Smooth muscle cell (in vitro differentiated cells): ENCODE measurements at regions not wholly inside any gene's neighbourhood (a gene's known extent, or its start where the extent isn't known, plus 50 kb on each side); places are given as distances from the start of the nearest gene placed in this dataset.
"Not testable (repeated sequence)": the region's sequence is repeated elsewhere in the genome, so short reads cannot be mapped to it uniquely, and the experiment has no call there.

Source experiments
- DNase-seq: peaks from one replicate; lab custom pipeline; 2025; ENCODE audit not compliant: unreplicated experiment; lab: John Stamatoyannopoulos, UW
- H2AFZ ChIP-seq: fragments of 200-600 bp; sonication (generic); 2 replicates; pipeline ENCODE4 v1.6.0; 2016; ENCODE audit warnings: antibody characterized with exemption, low read depth, mild to moderate bottlenecking
- H3F3A ChIP-seq: fragments of 200-600 bp; sonication (generic); 2 replicates; pipeline ENCODE4 v1.6.0; 2017; ENCODE audit warnings: antibody characterized with exemption, low read depth
- H3K27ac ChIP-seq: fragments of 200-600 bp; sonication (generic); 2 replicates; pipeline ENCODE4 v1.5.1; 2016; ENCODE audit warnings: low read depth, mild to moderate bottlenecking
- H3K27me3 ChIP-seq: fragments of 200-600 bp; sonication (generic); 2 replicates; pipeline ENCODE4 v1.6.1; 2016; ENCODE audit warnings: low read depth, mild to moderate bottlenecking
- H3K36me3 ChIP-seq: fragments of 200-600 bp; sonication (generic); 2 replicates; pipeline ENCODE4 v1.5.1; 2016; ENCODE audit warnings: low read depth
- H3K4me1 ChIP-seq: fragments of 200-600 bp; sonication (generic); 2 replicates; pipeline ENCODE4 v1.5.1; 2016; ENCODE audit warnings: low read depth
- H3K4me2 ChIP-seq: fragments of 200-600 bp; sonication (generic); 2 replicates; pipeline ENCODE4 v1.6.0; 2016; ENCODE audit warnings: mild to moderate bottlenecking
- H3K4me3 ChIP-seq: fragments of 200-600 bp; sonication (generic); 2 replicates; pipeline ENCODE4 v1.5.1; 2016; ENCODE audit warnings: mild to moderate bottlenecking
- H3K79me2 ChIP-seq: fragments of 200-600 bp; sonication (generic); 2 replicates; pipeline ENCODE4 v1.6.0; 2016; ENCODE audit warnings: low read depth, mild to moderate bottlenecking
- H3K9ac ChIP-seq: fragments of 200-600 bp; sonication (generic); 2 replicates; pipeline ENCODE4 v1.6.0; 2016; ENCODE audit warnings: low read depth
- H3K9me3 ChIP-seq: fragments of 200-600 bp; sonication (generic); replicated peaks from 2 replicates; pipeline ENCODE4 v1.5.1; 2016; ENCODE audit warnings: low read depth
- H4K20me1 ChIP-seq: fragments of 200-600 bp; sonication (generic); 2 replicates; pipeline ENCODE4 v1.6.0; 2016; ENCODE audit warnings: low read depth
- WGBS: methylation state at CpG from one replicate; pipeline ENCODE4 v1.1.7; 2016; ENCODE audit warnings: low lambda C conversion rate; 5-methylcytosine and 5-hydroxymethylcytosine counted together
- TF ChIP-seq, protein P1 (sequence below): fragments of 200-600 bp; sonication (generic); IDR thresholded peaks from 2 replicates; pipeline ENCODE4 v1.5.1; 2017; ENCODE audit warnings: borderline replicate concordance, mild to moderate bottlenecking, antibody characterized with exemption; ENCODE audit not compliant: insufficient read depth, poor library complexity, severe bottlenecking

DNA sequence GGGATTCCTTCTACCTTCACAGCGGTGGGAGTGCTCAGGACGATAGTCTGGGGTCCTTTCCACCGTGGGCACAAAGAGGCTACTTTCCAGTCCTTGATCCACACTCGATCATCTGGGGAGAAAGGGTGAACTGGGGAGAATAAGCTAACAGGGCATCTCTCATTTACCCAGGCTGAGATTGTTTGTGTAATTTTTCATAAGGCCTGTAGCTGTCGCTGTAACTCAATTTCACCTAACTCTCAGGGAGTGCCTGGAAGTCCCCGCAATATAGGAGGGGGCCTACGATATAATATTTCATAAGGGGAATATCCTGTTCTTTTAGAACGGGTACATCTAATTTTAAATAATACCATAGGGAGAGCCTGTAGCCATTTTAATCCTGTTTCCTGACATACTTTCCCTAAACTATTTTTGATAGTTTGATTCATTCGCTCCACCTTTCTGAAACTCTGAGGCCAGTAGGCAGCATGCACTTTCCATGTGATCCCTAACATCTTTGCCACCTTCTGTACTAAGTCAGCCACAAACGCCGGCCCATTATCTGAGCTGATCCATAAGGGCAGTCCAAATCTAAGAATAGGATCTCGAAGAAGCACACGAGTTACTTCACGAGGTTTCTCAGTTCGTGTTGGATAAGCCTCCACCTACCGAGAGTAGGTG is 127.2 kb upstream of the CCZ1B start:
- not testable (repeated sequence) for H3K27me3 ChIP-seq, H3K36me3 ChIP-seq, H3K9me3 ChIP-seq, H4K20me1 ChIP-seq, H3K79me2 ChIP-seq, H3K9ac ChIP-seq, H3K4me3 ChIP-seq, H3F3A ChIP-seq, H2AFZ ChIP-seq, H3K27ac ChIP-seq, H3K4me1 ChIP-seq, DNase-seq, H3K4me2 ChIP-seq
- WGBS, result 48% methylated on average over 16 of the region's 16 CpGs
- TF ChIP-seq, protein P1, sequence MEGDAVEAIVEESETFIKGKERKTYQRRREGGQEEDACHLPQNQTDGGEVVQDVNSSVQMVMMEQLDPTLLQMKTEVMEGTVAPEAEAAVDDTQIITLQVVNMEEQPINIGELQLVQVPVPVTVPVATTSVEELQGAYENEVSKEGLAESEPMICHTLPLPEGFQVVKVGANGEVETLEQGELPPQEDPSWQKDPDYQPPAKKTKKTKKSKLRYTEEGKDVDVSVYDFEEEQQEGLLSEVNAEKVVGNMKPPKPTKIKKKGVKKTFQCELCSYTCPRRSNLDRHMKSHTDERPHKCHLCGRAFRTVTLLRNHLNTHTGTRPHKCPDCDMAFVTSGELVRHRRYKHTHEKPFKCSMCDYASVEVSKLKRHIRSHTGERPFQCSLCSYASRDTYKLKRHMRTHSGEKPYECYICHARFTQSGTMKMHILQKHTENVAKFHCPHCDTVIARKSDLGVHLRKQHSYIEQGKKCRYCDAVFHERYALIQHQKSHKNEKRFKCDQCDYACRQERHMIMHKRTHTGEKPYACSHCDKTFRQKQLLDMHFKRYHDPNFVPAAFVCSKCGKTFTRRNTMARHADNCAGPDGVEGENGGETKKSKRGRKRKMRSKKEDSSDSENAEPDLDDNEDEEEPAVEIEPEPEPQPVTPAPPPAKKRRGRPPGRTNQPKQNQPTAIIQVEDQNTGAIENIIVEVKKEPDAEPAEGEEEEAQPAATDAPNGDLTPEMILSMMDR, result peak; percentile 40

DNA sequence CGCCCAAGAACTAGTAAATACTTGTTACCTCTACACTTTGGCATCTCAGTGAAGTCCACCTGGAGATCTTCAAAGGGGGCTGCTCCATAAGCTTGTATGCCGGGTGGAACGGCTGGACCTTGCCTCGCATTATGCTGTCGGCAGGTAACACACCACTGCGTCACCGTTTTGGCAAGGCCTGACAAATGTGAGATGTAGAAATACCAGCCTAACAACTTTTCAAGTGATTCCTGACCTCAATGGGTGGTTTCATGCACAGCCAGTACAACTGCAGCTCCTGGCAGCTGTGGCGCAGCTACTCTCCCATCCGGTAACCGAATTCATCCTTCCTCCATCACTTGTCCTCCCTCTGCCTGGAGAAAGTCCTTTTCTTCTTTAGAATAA is 127.7 kb upstream of the CCZ1B start:
- WGBS, result 68% methylated on average over 10 of the region's 10 CpGs

DNA sequence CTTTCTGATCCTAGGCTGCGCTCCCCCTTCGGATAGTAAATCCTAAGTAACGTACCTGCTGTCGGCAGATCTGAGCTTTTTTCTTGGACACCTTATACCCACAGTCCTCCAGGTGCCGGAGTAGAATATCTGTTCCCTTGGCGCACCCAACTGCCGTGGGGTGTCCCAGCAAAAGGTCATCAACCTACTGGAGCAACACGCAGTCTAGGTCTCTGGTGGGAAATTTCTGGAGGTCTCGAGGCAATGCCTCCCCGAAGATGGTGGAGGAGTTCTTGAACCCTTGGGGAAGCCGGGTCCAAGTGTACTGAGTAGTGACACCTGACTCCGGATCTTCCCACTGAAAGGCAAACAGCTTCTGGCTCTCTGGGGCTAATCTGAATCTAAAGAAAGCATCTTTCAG is 129.3 kb upstream of the CCZ1B start:
- H3K4me1 ChIP-seq, DNase-seq, H3K9ac ChIP-seq, H4K20me1 ChIP-seq, H3K9me3 ChIP-seq, H3K79me2 ChIP-seq, H3K36me3 ChIP-seq, H3K27ac ChIP-seq, H3F3A ChIP-seq, H2AFZ ChIP-seq, H3K27me3 ChIP-seq, H3K4me2 ChIP-seq, H3K4me3 ChIP-seq: not testable (repeated sequence)
- WGBS, result over 99% methylated on average over 12 of the region's 12 CpGs

More for the DNA sequence above, 127.7 kb upstream of the CCZ1B start:
- not testable (repeated sequence) for H4K20me1 ChIP-seq, H3K36me3 ChIP-seq, H3K9me3 ChIP-seq, H3K4me1 ChIP-seq, H3F3A ChIP-seq, H3K27me3 ChIP-seq, H3K27ac ChIP-seq, H3K79me2 ChIP-seq, H3K4me3 ChIP-seq, H3K9ac ChIP-seq, H3K4me2 ChIP-seq, H2AFZ ChIP-seq, DNase-seq

DNA sequence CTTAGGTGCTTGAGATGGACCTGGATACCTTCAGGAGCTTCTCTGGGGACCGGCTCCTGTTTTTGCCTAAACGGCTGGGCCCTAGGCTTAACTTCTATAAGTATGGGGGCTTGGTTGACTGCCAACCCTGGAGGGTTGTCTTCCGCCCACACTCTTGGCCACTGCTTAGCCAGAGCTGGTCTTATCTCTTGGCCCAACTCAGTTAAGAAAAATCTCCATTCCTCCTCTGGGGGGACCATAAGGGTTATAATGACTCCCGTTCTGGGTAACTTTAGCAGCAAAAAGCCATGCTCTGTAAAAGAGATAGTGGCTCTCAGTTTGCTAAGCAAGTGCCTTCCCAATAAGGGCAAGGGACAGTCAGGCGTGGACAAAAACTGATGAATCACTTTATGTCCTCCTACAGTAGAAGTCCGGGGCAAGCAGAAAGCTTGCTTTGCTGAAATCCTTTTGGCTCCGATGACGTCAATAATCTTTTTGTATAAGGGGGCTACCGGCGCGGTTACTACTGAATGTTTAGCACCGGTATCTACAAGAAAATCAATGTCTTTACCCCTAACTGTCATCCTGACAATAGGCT is 130.0 kb upstream of the CCZ1B start:
- H4K20me1 ChIP-seq, H3K27me3 ChIP-seq, DNase-seq, H3F3A ChIP-seq, H3K79me2 ChIP-seq, H3K36me3 ChIP-seq, H3K4me3 ChIP-seq, H3K9me3 ChIP-seq, H2AFZ ChIP-seq, H3K9ac ChIP-seq, H3K27ac ChIP-seq, H3K4me1 ChIP-seq: not testable (repeated sequence)
- WGBS, result 46% methylated on average over 12 of the region's 12 CpGs
- peak overlapping the region; percentile 16 for H3K4me2 ChIP-seq

DNA sequence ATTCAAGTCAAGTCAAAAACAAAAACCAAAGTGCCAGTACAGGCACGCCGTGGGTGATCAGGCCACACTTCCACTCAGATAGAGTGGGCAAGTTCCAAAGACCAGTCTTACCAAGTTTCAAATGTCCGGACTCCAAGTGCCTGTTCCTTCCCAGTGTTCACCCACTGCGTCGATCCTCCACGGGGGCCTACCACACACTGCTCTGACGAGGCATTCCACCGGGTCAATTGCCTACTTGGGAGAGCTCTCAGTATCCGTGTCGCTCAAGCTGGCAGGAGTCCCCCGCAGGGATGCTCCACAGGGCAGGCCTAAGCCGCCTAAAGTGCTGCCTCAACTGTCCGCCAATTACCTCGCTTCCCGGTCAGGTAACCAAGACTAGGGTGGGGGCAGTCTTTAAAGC is 132.3 kb upstream of the CCZ1B start:
- not testable (repeated sequence) for H3K4me2 ChIP-seq, H3K4me3 ChIP-seq, DNase-seq, H3F3A ChIP-seq, H4K20me1 ChIP-seq, H3K27me3 ChIP-seq, H2AFZ ChIP-seq, H3K36me3 ChIP-seq, H3K9ac ChIP-seq, H3K79me2 ChIP-seq, H3K27ac ChIP-seq, H3K4me1 ChIP-seq, H3K9me3 ChIP-seq
- 98% methylated on average over 15 of the region's 15 CpGs for WGBS

DNA sequence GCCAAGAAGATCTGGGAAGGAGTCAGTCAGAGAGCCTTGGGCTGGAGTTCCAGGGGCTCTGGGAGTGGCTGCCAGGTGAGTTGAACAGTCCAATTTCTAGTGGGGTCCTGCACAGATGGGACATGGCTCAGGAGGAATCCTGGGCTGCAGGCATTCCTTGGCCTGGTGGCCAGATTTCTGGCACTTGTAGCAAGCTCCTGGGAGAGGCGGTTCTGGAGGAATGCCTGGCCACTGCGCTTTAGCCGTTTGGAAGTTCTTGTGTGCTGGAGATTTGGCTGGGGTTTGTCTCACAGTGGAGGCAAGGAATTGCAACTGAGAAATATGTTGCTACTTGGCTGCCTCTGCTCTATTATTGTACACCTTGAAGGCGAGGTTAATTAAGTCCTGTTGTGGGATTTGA is 133.9 kb upstream of the CCZ1B start:
- not testable (repeated sequence) for H3K4me1 ChIP-seq, H3K27me3 ChIP-seq, H3K36me3 ChIP-seq, H2AFZ ChIP-seq, H3K4me2 ChIP-seq, H3K79me2 ChIP-seq, H3K27ac ChIP-seq, H3K9me3 ChIP-seq, H4K20me1 ChIP-seq, H3F3A ChIP-seq, H3K9ac ChIP-seq, DNase-seq, H3K4me3 ChIP-seq
- 93% methylated on average over 4 of the region's 4 CpGs for WGBS

DNA sequence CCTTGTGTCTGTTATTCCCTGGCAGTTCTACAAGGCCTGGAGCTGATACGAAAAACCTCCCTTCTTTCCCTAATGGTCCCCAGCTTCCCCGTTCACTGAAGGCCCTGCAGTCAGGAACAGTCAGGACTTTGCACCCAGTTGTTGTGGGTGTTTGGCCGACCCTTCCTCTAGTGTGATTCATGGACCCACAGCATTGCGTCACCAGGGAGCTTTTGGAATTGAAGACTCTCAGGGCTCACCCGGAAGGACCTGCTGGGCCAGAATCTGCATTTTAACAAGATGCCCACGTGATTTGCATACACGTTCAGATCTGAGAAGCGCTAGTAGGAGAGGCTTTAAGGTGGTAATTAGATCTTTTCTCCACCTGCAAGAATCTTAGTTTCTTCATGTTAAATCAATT is 136.8 kb upstream of the CCZ1B start:
- not testable (repeated sequence) for H3K27ac ChIP-seq, H3K4me1 ChIP-seq, H3K9ac ChIP-seq, H3K79me2 ChIP-seq, H4K20me1 ChIP-seq, DNase-seq, H3F3A ChIP-seq, H3K27me3 ChIP-seq, H3K9me3 ChIP-seq, H3K36me3 ChIP-seq, H3K4me2 ChIP-seq, H2AFZ ChIP-seq, H3K4me3 ChIP-seq
- WGBS, result 61% methylated on average over 8 of the region's 8 CpGs
